NCI-H2171 (cell line): ENCODE measurements at regions not wholly inside any gene's neighbourhood (a gene's known extent, or its start where the extent isn't known, plus 50 kb on each side); places are given as distances from the start of the nearest gene placed in this dataset.

Experiments
- DNase-seq: peaks from one replicate; lab custom pipeline; 2025; lab: John Stamatoyannopoulos, UW

GRCh38 chr7:106482091-106482490 lies 178.9 kb downstream of the CCDC71L start:
- no peak for DNase-seq

- no peak for DNase-seq
Observed at GRCh38 chr7:106480616-106481031, 180.3 kb downstream of the CCDC71L start.

- DNase-seq, result no peak
Observed at GRCh38 chr7:106480161-106480579, 180.8 kb downstream of the CCDC71L start.

- DNase-seq, result no peak
Observed at GRCh38 chr7:106476751-106477150, 184.2 kb downstream of the CCDC71L start.

- no peak for DNase-seq
Observed at GRCh38 chr7:106472741-106473140, 188.0 kb upstream of the NAMPT start.

- no peak for DNase-seq
Observed at GRCh38 chr7:106471686-106472440, 187.1 kb upstream of the NAMPT start.

GRCh38 chr7:106471021-106471420 lies 186.2 kb upstream of the NAMPT start:
- DNase-seq, result no peak

- no peak for DNase-seq
Observed at GRCh38 chr7:106466867-106467266, 182.1 kb upstream of the NAMPT start.

GRCh38 chr7:106465704-106466468 lies 181.1 kb upstream of the NAMPT start:
- DNase-seq, result no peak

GRCh38 chr7:106464651-106465050 lies 179.9 kb upstream of the NAMPT start:
- no peak for DNase-seq

- no peak for DNase-seq
Observed at GRCh38 chr7:106463851-106464611, 179.2 kb upstream of the NAMPT start.

- no peak for DNase-seq
Observed at GRCh38 chr7:106462914-106463482, 178.2 kb upstream of the NAMPT start.

- DNase-seq, result peak; percentile 21
Observed at GRCh38 chr7:106462365-106462859, 177.6 kb upstream of the NAMPT start.

GRCh38 chr7:106460792-106461254 lies 176.0 kb upstream of the NAMPT start:
- no peak for DNase-seq

GRCh38 chr7:106459397-106460072 lies 174.8 kb upstream of the NAMPT start:
- DNase-seq, result no peak

GRCh38 chr7:106457678-106458077 lies 172.9 kb upstream of the NAMPT start:
- DNase-seq, result no peak

GRCh38 chr7:106456329-106456728 lies 171.5 kb upstream of the NAMPT start:
- no peak for DNase-seq

- DNase-seq, result no peak
Observed at GRCh38 chr7:106452031-106452851, 167.5 kb upstream of the NAMPT start.

GRCh38 chr7:106451171-106451570 lies 166.4 kb upstream of the NAMPT start:
- no peak for DNase-seq

GRCh38 chr7:106450716-106451115 lies 165.9 kb upstream of the NAMPT start:
- DNase-seq, result no peak
